Testis (tissue), 2 donors: ENCODE measurements at regions not wholly inside any gene's neighbourhood (a gene's known extent, or its start where the extent isn't known, plus 50 kb on each side); places are given as distances from the start of the nearest gene placed in this dataset.

Experiments
- POLR2A ChIP-seq: fragments of 450-650 bp; IDR thresholded peaks from one replicate; pipeline ENCODE4 v1.6.1; 2017; ENCODE audit warnings: antibody characterized with exemption, mild to moderate bottlenecking, moderate library complexity
- TF ChIP-seq, protein P1 (sequence below), 3 experiments: fragments of 450-650 bp in 2 of 3; fragments of 200-600 bp in 1 of 3; sonication (generic) in 1 of 3; IDR thresholded peaks; one replicate each; pipeline ENCODE4 v1.5.1; 2016 to 2019; ENCODE audit warnings: antibody characterized with exemption in 3 of 3, mild to moderate bottlenecking in 2 of 3, moderate library complexity in 1 of 3

DNA sequence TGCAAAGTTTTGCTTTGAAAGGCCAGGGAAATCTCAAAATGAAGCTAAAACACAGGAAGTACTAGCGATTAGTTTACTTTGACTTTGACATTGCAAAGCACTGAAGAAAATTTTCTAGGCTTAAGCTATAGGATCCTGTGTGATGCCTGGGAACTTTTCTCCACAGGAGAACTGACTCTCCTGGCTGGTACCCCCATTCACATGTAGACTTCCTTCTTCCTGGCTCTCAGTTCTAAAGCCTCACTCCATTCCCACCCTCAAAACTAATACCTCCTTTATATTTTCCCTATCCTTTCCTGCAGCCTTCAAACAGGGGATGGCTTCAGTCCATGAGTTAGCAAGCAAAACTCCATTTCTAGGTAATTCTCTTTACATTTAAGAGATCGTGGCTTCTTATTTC is 189.5 kb downstream of the SLITRK1 start:
- TF ChIP-seq POLR2A: no peak
- TF ChIP-seq, protein P1, sequence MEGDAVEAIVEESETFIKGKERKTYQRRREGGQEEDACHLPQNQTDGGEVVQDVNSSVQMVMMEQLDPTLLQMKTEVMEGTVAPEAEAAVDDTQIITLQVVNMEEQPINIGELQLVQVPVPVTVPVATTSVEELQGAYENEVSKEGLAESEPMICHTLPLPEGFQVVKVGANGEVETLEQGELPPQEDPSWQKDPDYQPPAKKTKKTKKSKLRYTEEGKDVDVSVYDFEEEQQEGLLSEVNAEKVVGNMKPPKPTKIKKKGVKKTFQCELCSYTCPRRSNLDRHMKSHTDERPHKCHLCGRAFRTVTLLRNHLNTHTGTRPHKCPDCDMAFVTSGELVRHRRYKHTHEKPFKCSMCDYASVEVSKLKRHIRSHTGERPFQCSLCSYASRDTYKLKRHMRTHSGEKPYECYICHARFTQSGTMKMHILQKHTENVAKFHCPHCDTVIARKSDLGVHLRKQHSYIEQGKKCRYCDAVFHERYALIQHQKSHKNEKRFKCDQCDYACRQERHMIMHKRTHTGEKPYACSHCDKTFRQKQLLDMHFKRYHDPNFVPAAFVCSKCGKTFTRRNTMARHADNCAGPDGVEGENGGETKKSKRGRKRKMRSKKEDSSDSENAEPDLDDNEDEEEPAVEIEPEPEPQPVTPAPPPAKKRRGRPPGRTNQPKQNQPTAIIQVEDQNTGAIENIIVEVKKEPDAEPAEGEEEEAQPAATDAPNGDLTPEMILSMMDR (IDR thresholded peaks at IDR 0.05): no peak
